Epithelial cell of prostate (primary cell): ENCODE measurements at regions not wholly inside any gene's neighbourhood (a gene's known extent, or its start where the extent isn't known, plus 50 kb on each side); places are given as distances from the start of the nearest gene placed in this dataset.

Experiments used
- DNase-seq: peaks from one replicate; pipeline ENCODE4 v3.0.0-alpha.2; 2011; ENCODE audit warnings: low read depth, low spot score
- H3K27ac ChIP-seq: fragments of 450-650 bp; 2 replicates; pipeline ENCODE4 v1.5.1; 2017; ENCODE audit warnings: mild to moderate bottlenecking

GRCh38 chr13:29937379-29937778 lies 87.0 kb upstream of the UBL3 start:
- H3K27ac ChIP-seq: no peak overlapping the region
- DNase-seq: no peak

- H3K27ac ChIP-seq: no peak overlapping the region
- DNase-seq: no peak
These were observed 86.5 kb upstream of the UBL3 start for GRCh38 chr13:29936956-29937355.

GRCh38 chr13:29936051-29936813 lies 85.8 kb upstream of the UBL3 start:
- no peak overlapping the region for H3K27ac ChIP-seq
- DNase-seq: no peak

GRCh38 chr13:29935309-29935981 lies 85.0 kb upstream of the UBL3 start:
- no peak overlapping the region for H3K27ac ChIP-seq
- DNase-seq: no peak

GRCh38 chr13:29934531-29935308 lies 84.3 kb upstream of the UBL3 start:
- DNase-seq: no peak

GRCh38 chr13:29933401-29933800 lies 83.0 kb upstream of the UBL3 start:
- H3K27ac ChIP-seq: no peak overlapping the region
- DNase-seq: no peak

More at GRCh38 chr13:29934531-29935308, 84.3 kb upstream of the UBL3 start:
- no peak overlapping the region for H3K27ac ChIP-seq

GRCh38 chr13:29931696-29932095 lies 81.3 kb upstream of the UBL3 start:
- DNase-seq: no peak
- no peak overlapping the region for H3K27ac ChIP-seq

- DNase-seq: no peak
These were observed 78.8 kb upstream of the UBL3 start for GRCh38 chr13:29929062-29929847.

GRCh38 chr13:29926098-29926476 lies 75.7 kb upstream of the UBL3 start:
- H3K27ac ChIP-seq: peak overlapping the region; percentile 83
- no peak for DNase-seq

More at GRCh38 chr13:29929062-29929847, 78.8 kb upstream of the UBL3 start:
- H3K27ac ChIP-seq: no peak overlapping the region

- peak; percentile 78 for DNase-seq
These were observed 75.2 kb upstream of the UBL3 start for GRCh38 chr13:29925457-29926097.

GRCh38 chr13:29924482-29925350 lies 74.3 kb upstream of the UBL3 start:
- peak overlapping the region; percentile 83 for H3K27ac ChIP-seq
- DNase-seq: no peak

More at GRCh38 chr13:29925457-29926097, 75.2 kb upstream of the UBL3 start:
- peak overlapping the region; percentile 83 for H3K27ac ChIP-seq

GRCh38 chr13:29923554-29924481 lies 73.4 kb upstream of the UBL3 start:
- peak overlapping the region; percentile 83 for H3K27ac ChIP-seq
- DNase-seq: peak; percentile 97

GRCh38 chr13:29922896-29923295 lies 72.5 kb upstream of the UBL3 start:
- peak overlapping the region; percentile 83 for H3K27ac ChIP-seq
- DNase-seq: no peak

GRCh38 chr13:29922281-29922821 lies 71.9 kb upstream of the UBL3 start:
- H3K27ac ChIP-seq: peak overlapping the region; percentile 83
- no peak for DNase-seq

GRCh38 chr13:29921542-29921941 lies 71.1 kb upstream of the UBL3 start:
- H3K27ac ChIP-seq: no peak overlapping the region
- DNase-seq: no peak

- no peak overlapping the region for H3K27ac ChIP-seq
- no peak for DNase-seq
These were observed 69.7 kb upstream of the UBL3 start for GRCh38 chr13:29920025-29920643.

GRCh38 chr13:29918845-29919244 lies 68.4 kb upstream of the UBL3 start:
- DNase-seq: peak; percentile 93
- peak overlapping the region; percentile 42 for H3K27ac ChIP-seq
